ENCODE measurements at regions not wholly inside any gene's neighbourhood (a gene's known extent, or its start where the extent isn't known, plus 50 kb on each side); places are given as distances from the start of the nearest gene placed in this dataset.

DNA sequence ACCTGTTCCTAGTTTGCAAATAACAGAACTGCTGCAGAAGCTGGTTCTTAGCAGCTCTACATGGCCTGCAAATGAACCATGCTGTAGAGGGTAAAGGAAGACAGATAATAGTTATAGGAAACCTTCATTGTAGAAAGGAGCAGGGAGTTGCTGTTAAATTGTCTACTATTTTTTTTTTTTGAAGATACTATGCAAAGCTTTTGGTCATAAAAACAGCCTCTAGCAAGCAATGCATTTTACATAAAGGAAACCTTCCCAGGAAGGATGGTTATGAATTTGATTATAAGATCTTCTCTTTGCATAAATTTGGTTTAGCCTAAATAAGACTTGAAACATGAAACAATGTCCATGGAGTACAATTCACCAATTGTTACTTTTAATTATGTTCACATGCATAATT is 793.4 kb downstream of the SLC4A3 start (continued):
- TF ChIP-seq, protein P1, sequence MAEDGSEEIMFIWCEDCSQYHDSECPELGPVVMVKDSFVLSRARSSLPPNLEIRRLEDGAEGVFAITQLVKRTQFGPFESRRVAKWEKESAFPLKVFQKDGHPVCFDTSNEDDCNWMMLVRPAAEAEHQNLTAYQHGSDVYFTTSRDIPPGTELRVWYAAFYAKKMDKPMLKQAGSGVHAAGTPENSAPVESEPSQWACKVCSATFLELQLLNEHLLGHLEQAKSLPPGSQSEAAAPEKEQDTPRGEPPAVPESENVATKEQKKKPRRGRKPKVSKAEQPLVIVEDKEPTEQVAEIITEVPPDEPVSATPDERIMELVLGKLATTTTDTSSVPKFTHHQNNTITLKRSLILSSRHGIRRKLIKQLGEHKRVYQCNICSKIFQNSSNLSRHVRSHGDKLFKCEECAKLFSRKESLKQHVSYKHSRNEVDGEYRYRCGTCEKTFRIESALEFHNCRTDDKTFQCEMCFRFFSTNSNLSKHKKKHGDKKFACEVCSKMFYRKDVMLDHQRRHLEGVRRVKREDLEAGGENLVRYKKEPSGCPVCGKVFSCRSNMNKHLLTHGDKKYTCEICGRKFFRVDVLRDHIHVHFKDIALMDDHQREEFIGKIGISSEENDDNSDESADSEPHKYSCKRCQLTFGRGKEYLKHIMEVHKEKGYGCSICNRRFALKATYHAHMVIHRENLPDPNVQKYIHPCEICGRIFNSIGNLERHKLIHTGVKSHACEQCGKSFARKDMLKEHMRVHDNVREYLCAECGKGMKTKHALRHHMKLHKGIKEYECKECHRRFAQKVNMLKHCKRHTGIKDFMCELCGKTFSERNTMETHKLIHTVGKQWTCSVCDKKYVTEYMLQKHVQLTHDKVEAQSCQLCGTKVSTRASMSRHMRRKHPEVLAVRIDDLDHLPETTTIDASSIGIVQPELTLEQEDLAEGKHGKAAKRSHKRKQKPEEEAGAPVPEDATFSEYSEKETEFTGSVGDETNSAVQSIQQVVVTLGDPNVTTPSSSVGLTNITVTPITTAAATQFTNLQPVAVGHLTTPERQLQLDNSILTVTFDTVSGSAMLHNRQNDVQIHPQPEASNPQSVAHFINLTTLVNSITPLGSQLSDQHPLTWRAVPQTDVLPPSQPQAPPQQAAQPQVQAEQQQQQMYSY (CRISPR knock-in tag; IDR thresholded peaks at IDR 0.05) = no peak

DNA sequence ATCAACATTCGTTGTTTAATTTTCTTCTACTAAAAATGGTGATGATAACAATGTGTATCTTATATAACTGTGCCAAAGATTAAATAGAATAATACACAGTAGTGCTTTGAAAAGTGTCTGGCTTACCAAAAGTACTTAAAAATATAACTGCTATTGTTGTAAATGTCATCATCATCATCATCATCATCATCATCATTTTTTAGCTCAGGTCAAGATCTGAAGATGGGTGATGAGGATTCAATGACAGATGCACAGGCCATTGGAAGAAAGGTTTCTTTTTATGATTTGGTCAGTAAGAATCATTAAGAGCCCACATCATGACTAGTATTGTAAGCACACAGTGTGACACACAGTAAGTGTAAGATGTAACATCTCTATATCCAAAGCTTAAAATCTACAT is 795.2 kb downstream of the SLC4A3 start:
- ChIA-PET CTCF (no interaction called here), POLR2A (no interaction called here)
- H3K4me1 Mint-ChIP-seq = peaks cover 25% of the 10 kb centered on the region
- no peak overlapping the region for H3K27ac Mint-ChIP-seq
- H3K27me3 Mint-ChIP-seq (ENCODE audit: low read depth) = no peaks in the 10 kb centered on the region
- TF ChIP-seq CBFB (CRISPR knock-in tag; IDR thresholded peaks at IDR 0.05; ENCODE audit: low read depth) (no peak), ZNF138 (CRISPR knock-in tag; conservative IDR thresholded peaks at IDR 0.05) (no peak), RORB (CRISPR knock-in tag; IDR thresholded peaks at IDR 0.05) (no peak), JAZF1 (CRISPR knock-in tag; IDR thresholded peaks at IDR 0.05) (no peak), KAT7 (CRISPR knock-in tag; IDR thresholded peaks at IDR 0.05; ENCODE audit: borderline replicate concordance) (no peak), CREM (CRISPR knock-in tag; IDR thresholded peaks at IDR 0.05) (no peak), FOXP1 (CRISPR knock-in tag; IDR thresholded peaks at IDR 0.05; ENCODE audit: borderline replicate concordance) (no peak), FOXJ3 (CRISPR knock-in tag; IDR thresholded peaks at IDR 0.05; ENCODE audit: borderline replicate concordance) (no peak)
- TF ChIP-seq, protein P2, sequence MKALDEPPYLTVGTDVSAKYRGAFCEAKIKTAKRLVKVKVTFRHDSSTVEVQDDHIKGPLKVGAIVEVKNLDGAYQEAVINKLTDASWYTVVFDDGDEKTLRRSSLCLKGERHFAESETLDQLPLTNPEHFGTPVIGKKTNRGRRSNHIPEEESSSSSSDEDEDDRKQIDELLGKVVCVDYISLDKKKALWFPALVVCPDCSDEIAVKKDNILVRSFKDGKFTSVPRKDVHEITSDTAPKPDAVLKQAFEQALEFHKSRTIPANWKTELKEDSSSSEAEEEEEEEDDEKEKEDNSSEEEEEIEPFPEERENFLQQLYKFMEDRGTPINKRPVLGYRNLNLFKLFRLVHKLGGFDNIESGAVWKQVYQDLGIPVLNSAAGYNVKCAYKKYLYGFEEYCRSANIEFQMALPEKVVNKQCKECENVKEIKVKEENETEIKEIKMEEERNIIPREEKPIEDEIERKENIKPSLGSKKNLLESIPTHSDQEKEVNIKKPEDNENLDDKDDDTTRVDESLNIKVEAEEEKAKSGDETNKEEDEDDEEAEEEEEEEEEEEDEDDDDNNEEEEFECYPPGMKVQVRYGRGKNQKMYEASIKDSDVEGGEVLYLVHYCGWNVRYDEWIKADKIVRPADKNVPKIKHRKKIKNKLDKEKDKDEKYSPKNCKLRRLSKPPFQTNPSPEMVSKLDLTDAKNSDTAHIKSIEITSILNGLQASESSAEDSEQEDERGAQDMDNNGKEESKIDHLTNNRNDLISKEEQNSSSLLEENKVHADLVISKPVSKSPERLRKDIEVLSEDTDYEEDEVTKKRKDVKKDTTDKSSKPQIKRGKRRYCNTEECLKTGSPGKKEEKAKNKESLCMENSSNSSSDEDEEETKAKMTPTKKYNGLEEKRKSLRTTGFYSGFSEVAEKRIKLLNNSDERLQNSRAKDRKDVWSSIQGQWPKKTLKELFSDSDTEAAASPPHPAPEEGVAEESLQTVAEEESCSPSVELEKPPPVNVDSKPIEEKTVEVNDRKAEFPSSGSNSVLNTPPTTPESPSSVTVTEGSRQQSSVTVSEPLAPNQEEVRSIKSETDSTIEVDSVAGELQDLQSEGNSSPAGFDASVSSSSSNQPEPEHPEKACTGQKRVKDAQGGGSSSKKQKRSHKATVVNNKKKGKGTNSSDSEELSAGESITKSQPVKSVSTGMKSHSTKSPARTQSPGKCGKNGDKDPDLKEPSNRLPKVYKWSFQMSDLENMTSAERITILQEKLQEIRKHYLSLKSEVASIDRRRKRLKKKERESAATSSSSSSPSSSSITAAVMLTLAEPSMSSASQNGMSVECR (CRISPR knock-in tag; IDR thresholded peaks at IDR 0.05; ENCODE audit: borderline replicate concordance) = no peak
- TF ChIP-seq, protein P3, sequence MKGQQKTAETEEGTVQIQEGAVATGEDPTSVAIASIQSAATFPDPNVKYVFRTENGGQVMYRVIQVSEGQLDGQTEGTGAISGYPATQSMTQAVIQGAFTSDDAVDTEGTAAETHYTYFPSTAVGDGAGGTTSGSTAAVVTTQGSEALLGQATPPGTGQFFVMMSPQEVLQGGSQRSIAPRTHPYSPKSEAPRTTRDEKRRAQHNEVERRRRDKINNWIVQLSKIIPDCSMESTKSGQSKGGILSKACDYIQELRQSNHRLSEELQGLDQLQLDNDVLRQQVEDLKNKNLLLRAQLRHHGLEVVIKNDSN (CRISPR knock-in tag; IDR thresholded peaks at IDR 0.05) = no peak
- TF ChIP-seq, protein P4, sequence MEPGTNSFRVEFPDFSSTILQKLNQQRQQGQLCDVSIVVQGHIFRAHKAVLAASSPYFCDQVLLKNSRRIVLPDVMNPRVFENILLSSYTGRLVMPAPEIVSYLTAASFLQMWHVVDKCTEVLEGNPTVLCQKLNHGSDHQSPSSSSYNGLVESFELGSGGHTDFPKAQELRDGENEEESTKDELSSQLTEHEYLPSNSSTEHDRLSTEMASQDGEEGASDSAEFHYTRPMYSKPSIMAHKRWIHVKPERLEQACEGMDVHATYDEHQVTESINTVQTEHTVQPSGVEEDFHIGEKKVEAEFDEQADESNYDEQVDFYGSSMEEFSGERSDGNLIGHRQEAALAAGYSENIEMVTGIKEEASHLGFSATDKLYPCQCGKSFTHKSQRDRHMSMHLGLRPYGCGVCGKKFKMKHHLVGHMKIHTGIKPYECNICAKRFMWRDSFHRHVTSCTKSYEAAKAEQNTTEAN (CRISPR knock-in tag; IDR thresholded peaks at IDR 0.05) = no peak
- TF ChIP-seq, protein P5, sequence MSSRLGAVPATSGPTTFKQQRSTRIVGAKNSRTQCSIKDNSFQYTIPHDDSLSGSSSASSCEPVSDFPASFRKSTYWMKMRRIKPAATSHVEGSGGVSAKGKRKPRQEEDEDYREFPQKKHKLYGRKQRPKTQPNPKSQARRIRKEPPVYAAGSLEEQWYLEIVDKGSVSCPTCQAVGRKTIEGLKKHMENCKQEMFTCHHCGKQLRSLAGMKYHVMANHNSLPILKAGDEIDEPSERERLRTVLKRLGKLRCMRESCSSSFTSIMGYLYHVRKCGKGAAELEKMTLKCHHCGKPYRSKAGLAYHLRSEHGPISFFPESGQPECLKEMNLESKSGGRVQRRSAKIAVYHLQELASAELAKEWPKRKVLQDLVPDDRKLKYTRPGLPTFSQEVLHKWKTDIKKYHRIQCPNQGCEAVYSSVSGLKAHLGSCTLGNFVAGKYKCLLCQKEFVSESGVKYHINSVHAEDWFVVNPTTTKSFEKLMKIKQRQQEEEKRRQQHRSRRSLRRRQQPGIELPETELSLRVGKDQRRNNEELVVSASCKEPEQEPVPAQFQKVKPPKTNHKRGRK (CRISPR knock-in tag; IDR thresholded peaks at IDR 0.05; ENCODE audit: borderline replicate concordance) = no peak
- H3K36me3 Mint-ChIP-seq = peaks cover 12% of the 10 kb centered on the region
- ATAC-seq (no peak), DNase-seq (ENCODE audit: low spot score) (no peak)
- no peak overlapping the region for H3K4me3 Mint-ChIP-seq
- peaks cover 18% of the 10 kb centered on the region for H3K9me3 Mint-ChIP-seq

Data from WTC11 (cell line).